ENCODE measurements at regions not wholly inside any gene's neighbourhood (a gene's known extent, or its start where the extent isn't known, plus 50 kb on each side); places are given as distances from the start of the nearest gene placed in this dataset.

DNA sequence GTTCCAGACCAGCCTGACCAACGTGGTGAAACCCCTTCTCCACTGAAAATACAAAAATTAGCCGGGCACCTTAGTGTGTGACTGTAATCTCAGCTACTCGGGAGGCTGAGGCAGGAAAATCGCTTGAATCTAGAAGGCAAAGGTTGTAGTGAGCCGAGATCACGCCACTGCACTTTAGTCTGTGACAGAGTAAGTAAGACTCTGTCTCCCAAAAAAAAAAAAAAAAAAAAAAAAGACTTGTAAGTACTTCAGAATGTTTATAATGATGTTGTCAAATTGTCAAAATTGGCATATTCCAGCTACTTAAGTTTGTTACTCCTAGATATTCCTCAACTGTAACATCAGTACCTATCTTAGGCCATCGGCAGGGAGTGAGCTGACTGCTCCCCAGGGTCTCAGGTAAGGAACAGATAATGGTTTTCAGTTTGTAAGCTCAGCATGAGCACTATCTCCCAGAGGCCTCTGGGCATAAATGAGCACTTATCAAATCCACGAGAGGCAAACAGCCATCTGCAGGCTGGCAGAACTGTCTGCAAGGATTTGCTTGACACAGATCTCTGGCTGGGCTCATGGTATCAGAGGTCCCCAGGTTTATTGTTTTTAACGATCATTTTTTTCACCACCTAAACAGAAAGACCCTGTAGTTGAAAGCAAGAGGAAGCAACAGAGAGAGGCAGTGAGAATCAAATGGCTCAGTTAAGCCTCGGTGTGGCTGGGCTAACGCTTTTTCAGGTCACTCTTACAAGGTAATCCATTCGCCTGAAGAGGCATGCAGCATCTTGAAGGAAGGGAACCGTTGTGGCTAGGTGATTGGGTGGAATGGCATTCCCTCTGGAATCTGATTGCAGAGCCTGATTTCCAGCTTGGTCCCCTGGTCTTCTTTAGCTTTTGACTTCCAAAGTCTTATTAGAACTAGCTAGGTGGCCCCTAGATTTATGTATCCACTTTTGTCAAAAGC is 115.9 kb downstream of the LY86 start:
- no peak for DNase-seq
- no peak overlapping the region for H3K27ac Mint-ChIP-seq
- H3K36me3 Mint-ChIP-seq, result no peaks in the 10 kb centered on the region
- peaks cover 1 to 4% (median 3%) of the 10 kb centered on the region in 3 donors for H3K27me3 Mint-ChIP-seq (ENCODE audit: low read depth in 3 of 3)
- no peak overlapping the region for H3K4me3 Mint-ChIP-seq
- no peaks in the 10 kb centered on the region for H3K4me1 Mint-ChIP-seq
- H3K9me3 Mint-ChIP-seq, result no peaks in the 10 kb centered on the region

DNA sequence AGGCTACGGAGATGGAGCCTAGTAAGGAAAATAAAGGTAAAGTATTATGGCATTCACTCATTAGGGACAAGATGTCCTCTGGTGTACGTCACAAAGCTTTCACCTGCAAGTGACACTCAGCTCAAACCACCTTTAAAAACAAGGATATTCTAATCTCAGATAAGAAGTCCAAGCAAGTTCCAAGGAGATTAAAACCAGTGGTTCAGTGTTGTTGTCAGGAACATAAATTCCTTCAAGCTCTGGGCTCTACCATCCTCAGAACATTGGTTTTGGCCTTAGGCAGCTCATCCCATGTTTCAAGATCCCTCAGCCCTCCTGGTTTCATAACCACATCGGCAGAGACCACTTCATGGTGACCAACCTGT is 116.5 kb downstream of the LY86 start:
- DNase-seq, result no peak
- Mint-ChIP-seq H3K9me3 (no peaks in the 10 kb centered on the region), H3K27ac (no peak overlapping the region), H3K4me3 (no peak overlapping the region), H3K36me3 (no peaks in the 10 kb centered on the region), H3K4me1 (no peaks in the 10 kb centered on the region), H3K27me3 (ENCODE audit: low read depth in 3 of 3) (peaks cover 1 to 4% (median 4%) of the 10 kb centered on the region in 3 donors)

DNA sequence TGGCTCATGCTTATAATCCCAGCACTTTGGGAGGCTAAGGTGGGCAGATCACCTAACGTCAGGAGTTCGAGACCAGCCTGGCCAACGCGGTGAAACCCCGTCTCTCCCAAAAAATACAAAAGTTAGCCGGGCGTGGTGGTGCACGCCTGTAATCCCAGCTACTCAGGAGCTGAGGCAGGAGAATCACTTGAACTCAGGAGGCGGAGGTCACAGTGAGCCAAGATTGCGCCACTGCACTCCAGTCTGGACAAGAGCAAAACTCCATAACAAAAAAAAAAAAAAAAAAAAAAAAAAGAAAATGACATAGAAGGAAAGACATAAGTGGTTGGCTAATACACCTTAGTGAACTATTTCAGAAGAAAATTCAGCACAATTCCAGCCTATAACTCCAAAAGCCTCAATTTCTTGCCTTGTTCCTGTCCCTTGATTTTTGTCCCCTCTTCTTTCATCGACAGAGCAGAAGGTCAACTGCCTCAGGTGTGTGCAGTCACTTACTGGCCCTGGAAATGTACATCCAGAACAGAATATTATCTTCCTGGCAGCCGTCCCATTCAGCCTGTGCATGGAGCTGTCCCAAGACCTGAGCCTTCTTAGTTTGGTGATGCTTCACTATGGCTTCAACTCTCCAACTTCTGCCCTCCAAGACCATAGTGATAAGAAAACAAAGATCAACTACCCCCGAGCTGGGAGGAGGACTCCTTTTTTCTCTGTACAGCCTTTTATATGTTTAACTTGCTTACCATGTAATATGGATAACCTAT is 117.6 kb downstream of the LY86 start:
- no peak overlapping the region for H3K4me3 Mint-ChIP-seq
- peaks cover 1 to 9% (median 5%) of the 10 kb centered on the region in 3 donors for H3K27me3 Mint-ChIP-seq (ENCODE audit: low read depth in 3 of 3)
- H3K9me3 Mint-ChIP-seq, result no peaks in the 10 kb centered on the region
- no peak for DNase-seq
- H3K27ac Mint-ChIP-seq, result no peak overlapping the region
- H3K36me3 Mint-ChIP-seq, result no peaks in the 10 kb centered on the region
- no peaks in the 10 kb centered on the region for H3K4me1 Mint-ChIP-seq

DNA sequence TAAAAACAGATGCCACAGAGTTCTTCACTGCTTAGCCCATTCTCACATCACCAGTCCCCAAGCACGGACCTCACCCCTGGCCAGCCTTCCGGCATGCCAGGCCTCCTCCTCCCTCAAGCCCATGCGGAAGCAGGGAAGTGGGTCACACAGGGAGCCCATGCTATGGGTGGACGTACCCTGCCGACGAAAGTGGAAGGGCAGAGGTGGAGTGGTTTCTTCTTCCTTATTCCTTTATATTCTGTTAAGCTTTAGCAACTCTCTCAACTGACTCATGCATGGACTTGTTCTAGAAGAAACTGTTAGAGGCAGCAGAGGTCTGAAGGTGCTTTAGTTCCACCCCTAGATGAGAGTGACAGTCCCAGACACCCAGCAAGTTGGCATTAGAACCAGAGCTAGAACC is 118.6 kb downstream of the LY86 start:
- H3K27me3 Mint-ChIP-seq (ENCODE audit: low read depth in 3 of 3), result peaks cover 0 to 12% (median 7%) of the 10 kb centered on the region in 3 donors
- H3K4me1 Mint-ChIP-seq, result peaks cover 7 to 8% of the 10 kb centered on the region in 2 donors
- H3K9me3 Mint-ChIP-seq, result no peaks in the 10 kb centered on the region
- DNase-seq, result no peak
- no peak overlapping the region for H3K4me3 Mint-ChIP-seq
- no peak overlapping the region for H3K27ac Mint-ChIP-seq
- H3K36me3 Mint-ChIP-seq, result no peaks in the 10 kb centered on the region

DNA sequence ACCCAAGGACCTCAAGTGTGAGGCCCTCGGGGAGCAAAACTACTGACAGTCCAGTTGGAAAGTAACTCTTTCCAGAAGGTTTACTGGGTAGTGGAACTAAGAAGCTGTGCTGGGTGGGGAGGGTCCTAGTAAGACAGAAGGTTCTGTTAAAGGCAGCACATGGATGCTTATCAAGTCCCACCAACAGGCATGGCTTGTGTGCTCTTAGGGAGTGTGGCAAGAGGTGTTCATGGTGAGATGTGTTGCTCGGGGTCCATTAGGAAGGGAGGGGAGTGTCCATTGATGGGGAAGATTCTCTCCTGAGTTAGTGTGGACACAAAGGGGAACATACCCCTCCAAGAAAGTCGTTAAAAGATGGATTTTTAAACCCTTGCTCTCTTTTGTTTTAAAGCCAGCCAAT is 120.6 kb downstream of the LY86 start:
- Mint-ChIP-seq H3K9me3 (no peaks in the 10 kb centered on the region), H3K27ac (no peak overlapping the region), H3K36me3 (peaks cover 0 to 3% (median 0%) of the 10 kb centered on the region in 3 donors), H3K4me3 (no peak overlapping the region), H3K27me3 (ENCODE audit: low read depth in 3 of 3) (peaks cover 3 to 12% (median 7%) of the 10 kb centered on the region in 3 donors), H3K4me1 (peaks cover 13 to 15% of the 10 kb centered on the region in 2 donors)
- no peak for DNase-seq

DNA sequence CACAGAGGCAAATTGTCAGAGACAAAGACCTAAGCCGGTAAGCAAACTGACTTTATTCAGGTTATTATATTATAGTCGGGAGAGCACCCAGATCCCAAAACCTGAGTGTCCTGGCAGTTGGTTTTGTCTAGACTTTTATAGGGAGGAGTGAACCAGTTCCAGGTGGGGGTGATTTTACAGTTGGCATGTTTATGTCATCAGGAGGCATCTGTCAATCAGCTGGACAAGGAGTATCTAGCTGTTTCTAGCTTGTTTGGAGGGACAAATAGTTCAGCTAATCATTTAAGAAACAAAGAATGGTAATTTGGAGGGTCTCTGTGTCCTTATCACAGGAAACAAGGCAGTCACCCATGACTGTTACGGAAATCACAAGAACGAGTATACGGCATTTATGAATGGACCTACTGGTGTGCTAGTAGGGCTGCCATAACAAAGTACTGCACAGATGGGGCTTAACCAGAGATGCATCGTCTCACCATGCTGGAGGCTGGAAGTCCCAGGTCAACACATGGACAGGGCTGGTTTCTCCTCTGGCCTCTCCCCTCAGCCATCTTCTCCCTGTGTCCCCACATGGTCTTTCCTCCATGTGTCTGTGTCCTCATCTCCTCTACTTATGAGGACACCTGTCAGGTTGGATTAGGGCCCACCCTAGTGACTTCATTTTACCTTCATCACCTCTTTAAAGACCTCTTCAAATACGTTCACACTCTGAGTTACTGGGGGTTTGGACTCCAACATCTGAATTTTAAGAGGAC is 122.7 kb downstream of the LY86 start:
- Mint-ChIP-seq H3K4me1 (peaks cover 13 to 15% of the 10 kb centered on the region in 2 donors), H3K4me3 (peak overlapping the region in 2 of 5 donors; percentile 46 to 59), H3K36me3 (peaks cover 0 to 3% (median 0%) of the 10 kb centered on the region in 3 donors), H3K27me3 (ENCODE audit: low read depth in 3 of 3) (peaks cover 3 to 14% (median 4%) of the 10 kb centered on the region in 3 donors), H3K9me3 (no peaks in the 10 kb centered on the region), H3K27ac (no peak overlapping the region)
- no peak for DNase-seq

DNA sequence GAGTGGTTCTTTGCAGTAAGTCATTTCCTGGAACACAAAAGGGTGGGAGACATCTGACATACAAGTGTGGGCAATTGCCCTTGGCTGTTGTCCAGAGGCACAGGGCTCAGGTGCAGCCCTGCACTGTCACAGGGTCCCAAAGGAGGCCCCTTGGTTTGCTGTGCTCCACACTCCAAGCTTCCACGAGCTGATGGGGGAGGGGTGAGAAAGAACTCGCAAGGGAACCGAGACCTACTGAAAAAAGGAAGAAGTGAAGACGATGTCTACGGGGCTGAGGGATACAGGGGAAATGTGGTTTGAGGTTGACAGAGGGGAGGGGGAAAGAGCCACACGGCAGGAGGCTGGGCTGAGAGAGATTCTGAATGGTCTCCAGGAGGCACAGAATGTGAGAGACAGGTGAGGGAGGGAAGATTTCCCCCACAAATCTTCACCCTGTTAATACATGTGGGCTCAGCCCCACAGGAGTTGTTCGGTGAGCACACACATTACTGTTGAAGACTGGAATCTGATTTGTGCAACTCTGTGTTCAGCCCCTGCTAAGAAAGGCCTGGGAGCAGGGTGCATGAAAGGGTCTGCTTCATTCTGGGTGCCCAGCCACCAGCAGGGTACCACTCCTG is 123.4 kb downstream of the LY86 start:
- peak overlapping the region in 3 of 5 donors; percentile 0 to 59 (median 46) for H3K4me3 Mint-ChIP-seq
- peaks cover 3 to 13% (median 4%) of the 10 kb centered on the region in 3 donors for H3K27me3 Mint-ChIP-seq (ENCODE audit: low read depth in 3 of 3)
- no peak for DNase-seq
- H3K4me1 Mint-ChIP-seq, result peaks cover 13 to 15% of the 10 kb centered on the region in 2 donors
- H3K36me3 Mint-ChIP-seq, result peaks cover 0 to 3% (median 0%) of the 10 kb centered on the region in 3 donors
- no peak overlapping the region for H3K27ac Mint-ChIP-seq
- H3K9me3 Mint-ChIP-seq, result no peaks in the 10 kb centered on the region

DNA sequence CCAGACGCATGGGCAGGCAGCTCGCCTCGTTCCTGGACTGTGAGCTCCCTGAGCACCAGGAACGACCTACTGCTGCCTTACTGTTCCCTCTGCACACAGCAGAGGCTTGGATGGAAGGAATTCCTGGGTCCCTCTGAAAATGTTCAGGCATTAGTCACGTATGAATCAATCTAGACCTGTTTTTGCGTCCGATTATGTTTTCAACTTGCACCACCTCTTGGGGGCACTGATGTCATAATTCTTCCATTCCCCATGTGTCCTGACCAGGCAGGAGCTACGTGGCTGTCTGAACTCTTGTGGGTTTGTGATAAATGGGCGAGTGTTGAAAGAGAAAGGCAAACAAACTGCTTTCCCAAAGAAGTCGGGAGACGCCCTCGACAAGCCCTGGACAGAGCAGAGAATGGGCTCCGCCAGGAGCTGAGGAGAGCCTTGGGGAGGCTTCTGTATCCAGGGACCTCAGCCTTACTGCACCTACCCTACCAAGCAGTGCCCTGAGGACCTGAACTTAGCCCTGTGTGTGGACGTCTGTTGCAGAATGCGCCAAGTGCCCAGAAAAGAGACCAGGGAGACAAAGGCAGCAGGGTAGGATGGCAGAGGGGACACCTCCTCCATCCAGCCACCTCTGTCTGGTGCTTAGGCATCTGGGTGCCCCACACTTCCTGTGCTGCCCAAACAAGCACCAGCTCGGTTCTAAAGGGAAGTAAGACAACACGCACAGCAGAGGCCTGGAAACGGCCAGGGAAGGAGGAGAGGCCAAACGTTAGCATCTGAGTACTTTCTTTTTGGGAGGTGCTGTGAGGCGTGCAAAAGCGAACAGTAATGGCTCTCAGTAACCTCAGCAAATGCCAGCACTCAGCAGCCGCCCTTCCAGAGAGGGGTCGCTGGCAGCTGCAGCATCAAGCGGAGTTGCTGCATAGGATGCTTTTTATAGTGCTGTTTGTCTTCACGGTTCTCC is 124.2 kb downstream of the LY86 start:
- H3K4me3 Mint-ChIP-seq, result peak overlapping the region in 1 of 5 donors; percentile 66
- no peak for DNase-seq
- H3K9me3 Mint-ChIP-seq, result no peaks in the 10 kb centered on the region
- peaks cover 13 to 15% of the 10 kb centered on the region in 2 donors for H3K4me1 Mint-ChIP-seq
- peaks cover 3 to 13% (median 4%) of the 10 kb centered on the region in 3 donors for H3K27me3 Mint-ChIP-seq (ENCODE audit: low read depth in 3 of 3)
- no peak overlapping the region for H3K27ac Mint-ChIP-seq
- peaks cover 0 to 3% (median 0%) of the 10 kb centered on the region in 3 donors for H3K36me3 Mint-ChIP-seq

DNA sequence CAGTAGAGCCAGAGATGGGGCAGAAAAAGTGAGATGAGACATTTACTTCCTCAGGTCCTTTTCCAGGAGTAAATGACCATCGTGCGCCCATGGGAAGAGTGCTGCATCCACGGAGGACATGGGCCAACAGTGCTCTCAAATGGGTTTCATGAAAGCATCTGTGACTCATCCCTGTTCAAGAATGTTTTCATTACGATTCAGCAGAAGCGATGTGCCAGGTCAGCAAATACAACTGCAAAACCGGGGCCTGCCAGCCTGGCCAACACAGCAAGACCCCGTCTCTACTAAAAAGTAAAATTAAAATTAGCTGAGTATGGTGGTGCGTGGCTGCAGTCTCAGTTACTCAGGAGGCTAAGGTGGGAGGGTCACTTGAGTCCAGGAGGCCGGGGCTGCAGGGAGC is 125.1 kb downstream of the LY86 start:
- H3K27ac Mint-ChIP-seq, result no peak overlapping the region
- peaks cover 13 to 15% of the 10 kb centered on the region in 2 donors for H3K4me1 Mint-ChIP-seq
- no peak overlapping the region for H3K4me3 Mint-ChIP-seq
- peaks cover 4 to 13% (median 5%) of the 10 kb centered on the region in 3 donors for H3K27me3 Mint-ChIP-seq (ENCODE audit: low read depth in 3 of 3)
- H3K9me3 Mint-ChIP-seq, result no peaks in the 10 kb centered on the region
- DNase-seq, result no peak
- peaks cover 0 to 3% (median 0%) of the 10 kb centered on the region in 3 donors for H3K36me3 Mint-ChIP-seq

DNA sequence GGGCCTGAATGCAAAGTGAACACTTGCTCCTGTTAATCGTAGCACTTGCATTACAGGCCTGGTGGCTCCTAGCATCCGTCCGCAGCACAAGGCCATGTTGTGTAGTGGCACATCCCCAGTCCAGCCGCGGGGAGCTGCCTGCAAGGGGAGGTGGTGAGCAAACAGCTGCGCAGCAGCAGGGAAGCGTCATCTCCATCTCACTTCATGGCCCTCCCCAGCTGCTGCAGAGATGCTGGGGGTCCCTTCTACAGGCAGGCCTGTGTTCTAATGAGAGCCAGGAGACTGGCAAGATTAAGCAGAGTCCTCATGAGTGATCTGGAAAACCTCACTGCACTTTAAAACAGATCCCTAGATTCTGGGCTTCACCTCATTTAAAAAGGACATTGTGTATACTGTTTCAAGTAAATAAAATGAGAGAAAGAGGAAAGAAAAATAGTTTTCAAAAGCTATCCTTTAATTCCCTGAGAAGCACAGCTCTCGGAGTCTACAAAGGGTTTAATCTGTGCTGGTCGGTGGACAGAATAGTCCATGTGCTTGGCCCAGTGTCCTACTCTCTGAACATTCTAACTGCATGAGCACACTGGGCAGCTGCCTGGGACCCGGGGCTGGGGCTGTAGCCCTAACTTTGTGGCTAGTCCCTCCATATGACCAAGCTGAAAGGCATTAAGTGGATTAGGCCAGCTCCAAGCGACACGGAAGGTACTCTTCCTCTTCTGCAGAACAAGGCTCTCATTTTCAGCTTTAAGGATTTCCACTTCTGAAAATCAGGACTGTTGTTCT is 125.8 kb downstream of the LY86 start:
- no peak for DNase-seq
- peaks cover 4 to 16% (median 8%) of the 10 kb centered on the region in 3 donors for H3K27me3 Mint-ChIP-seq (ENCODE audit: low read depth in 3 of 3)
- H3K9me3 Mint-ChIP-seq, result no peaks in the 10 kb centered on the region
- H3K36me3 Mint-ChIP-seq, result peaks cover 0 to 3% (median 0%) of the 10 kb centered on the region in 3 donors
- H3K27ac Mint-ChIP-seq, result no peak overlapping the region
- H3K4me3 Mint-ChIP-seq, result no peak overlapping the region
- peaks cover 13 to 15% of the 10 kb centered on the region in 2 donors for H3K4me1 Mint-ChIP-seq

DNA sequence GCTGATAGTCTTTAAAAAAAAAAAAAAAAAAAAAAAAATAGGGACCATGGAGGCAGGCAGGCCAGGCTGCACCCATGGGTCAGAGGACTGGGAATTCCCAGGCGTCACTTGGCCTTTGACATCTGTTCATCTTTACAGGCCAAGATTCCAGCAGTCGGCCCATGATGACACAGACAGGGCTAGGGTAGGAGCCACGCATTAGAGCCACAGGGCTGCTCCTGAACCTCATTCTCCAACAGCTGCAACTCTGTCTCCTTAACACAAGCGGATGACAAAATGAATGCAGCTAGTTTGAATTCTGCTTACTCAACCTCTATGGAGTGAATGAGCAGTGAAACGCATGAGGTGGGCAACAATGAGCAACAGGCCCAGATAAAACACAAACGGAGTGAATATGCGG is 126.4 kb downstream of the LY86 start:
- Mint-ChIP-seq H3K36me3 (peaks cover 0 to 3% (median 0%) of the 10 kb centered on the region in 3 donors), H3K4me3 (no peak overlapping the region), H3K4me1 (peaks cover 13 to 15% of the 10 kb centered on the region in 2 donors), H3K9me3 (no peaks in the 10 kb centered on the region), H3K27me3 (ENCODE audit: low read depth in 3 of 3) (peaks cover 4 to 14% (median 8%) of the 10 kb centered on the region in 3 donors), H3K27ac (no peak overlapping the region)
- no peak for DNase-seq

DNA sequence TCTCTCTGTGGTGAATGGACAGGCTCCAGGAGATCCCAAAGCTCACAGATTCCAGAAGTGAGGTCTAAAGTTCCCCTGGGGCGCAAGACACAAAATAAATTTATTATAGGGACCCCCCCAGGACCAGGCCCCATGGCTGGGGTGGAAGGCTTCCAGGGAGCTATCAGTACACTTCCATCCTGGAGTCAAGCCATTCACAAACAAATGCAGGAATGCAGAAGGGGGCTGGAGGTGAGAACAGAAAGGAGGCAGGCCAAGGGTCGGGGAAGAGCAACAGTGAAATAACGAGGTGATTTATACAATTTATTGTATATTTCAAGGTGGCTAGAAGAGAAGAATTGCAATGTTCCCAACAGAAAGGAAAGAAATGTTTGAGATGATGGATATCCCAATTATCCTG is 126.9 kb downstream of the LY86 start:
- Mint-ChIP-seq H3K4me1 (peaks cover 13 to 15% of the 10 kb centered on the region in 2 donors), H3K27ac (peak overlapping the region in 1 of 6 donors; percentile 41), H3K9me3 (no peaks in the 10 kb centered on the region), H3K27me3 (ENCODE audit: low read depth in 3 of 3) (peaks cover 4 to 11% (median 8%) of the 10 kb centered on the region in 3 donors), H3K36me3 (peaks cover 0 to 3% (median 0%) of the 10 kb centered on the region in 3 donors), H3K4me3 (no peak overlapping the region)
- DNase-seq, result no peak

Data from immature natural killer cell (primary cell).